ENCODE measurements at regions not wholly inside any gene's neighbourhood (a gene's known extent, or its start where the extent isn't known, plus 50 kb on each side); places are given as distances from the start of the nearest gene placed in this dataset.
"Not testable (repeated sequence)": the region's sequence is repeated elsewhere in the genome, so short reads cannot be mapped to it uniquely, and the experiment has no call there.

- no peak overlapping the region for H3K4me2 ChIP-seq (ENCODE audit: insufficient read depth, low read length)
- TF ChIP-seq, protein P1, sequence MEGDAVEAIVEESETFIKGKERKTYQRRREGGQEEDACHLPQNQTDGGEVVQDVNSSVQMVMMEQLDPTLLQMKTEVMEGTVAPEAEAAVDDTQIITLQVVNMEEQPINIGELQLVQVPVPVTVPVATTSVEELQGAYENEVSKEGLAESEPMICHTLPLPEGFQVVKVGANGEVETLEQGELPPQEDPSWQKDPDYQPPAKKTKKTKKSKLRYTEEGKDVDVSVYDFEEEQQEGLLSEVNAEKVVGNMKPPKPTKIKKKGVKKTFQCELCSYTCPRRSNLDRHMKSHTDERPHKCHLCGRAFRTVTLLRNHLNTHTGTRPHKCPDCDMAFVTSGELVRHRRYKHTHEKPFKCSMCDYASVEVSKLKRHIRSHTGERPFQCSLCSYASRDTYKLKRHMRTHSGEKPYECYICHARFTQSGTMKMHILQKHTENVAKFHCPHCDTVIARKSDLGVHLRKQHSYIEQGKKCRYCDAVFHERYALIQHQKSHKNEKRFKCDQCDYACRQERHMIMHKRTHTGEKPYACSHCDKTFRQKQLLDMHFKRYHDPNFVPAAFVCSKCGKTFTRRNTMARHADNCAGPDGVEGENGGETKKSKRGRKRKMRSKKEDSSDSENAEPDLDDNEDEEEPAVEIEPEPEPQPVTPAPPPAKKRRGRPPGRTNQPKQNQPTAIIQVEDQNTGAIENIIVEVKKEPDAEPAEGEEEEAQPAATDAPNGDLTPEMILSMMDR (IDR thresholded peaks at IDR 0.05; ENCODE audit: extremely low read depth, low read depth, low read length), result no peak
- peak; percentile 90 for DNase-seq (ENCODE audit: insufficient read length, low spot score, missing footprints)
Observed at GRCh38 chr6:139732451-139732850, 358.0 kb upstream of the CITED2 start.

GRCh38 chr6:139730340-139730974, 356.0 kb upstream of the CITED2 start:
- Histone ChIP-seq H3K4me2 (ENCODE audit: insufficient read depth, low read length) (no peak overlapping the region), H3K79me2 (ENCODE audit: insufficient read depth, low read length) (no peaks in the 10 kb centered on the region), H3K4me3 (ENCODE audit: insufficient read depth, low read length) (no peak overlapping the region), H3K36me3 (ENCODE audit: insufficient read depth, low read length) (no peaks in the 10 kb centered on the region), H2AFZ (ENCODE audit: low read length) (peak overlapping the region; percentile 39), H3K27me3 (ENCODE audit: insufficient read depth, low read length) (no peaks in the 10 kb centered on the region), H4K20me1 (ENCODE audit: insufficient read depth, low read length) (no peaks in the 10 kb centered on the region), H3K27ac (ENCODE audit: low read depth, low read length) (no peak overlapping the region), H3K9me3 (ENCODE audit: low read depth, low read length) (no peaks in the 10 kb centered on the region), H3K4me1 (ENCODE audit: insufficient read depth, low read length) (peaks cover 3% of the 10 kb centered on the region)
- no peak for DNase-seq (ENCODE audit: insufficient read length, low spot score, missing footprints)
- TF ChIP-seq, protein P1 (IDR thresholded peaks at IDR 0.05; ENCODE audit: extremely low read depth, low read depth, low read length), result no peak

More at GRCh38 chr6:139732451-139732850, 358.0 kb upstream of the CITED2 start:
- peak overlapping the region; percentile 47 for H2AFZ ChIP-seq (ENCODE audit: low read length)
- no peaks in the 10 kb centered on the region for H3K9me3 ChIP-seq (ENCODE audit: low read depth, low read length)
- no peak overlapping the region for H3K27ac ChIP-seq (ENCODE audit: low read depth, low read length)
- no peaks in the 10 kb centered on the region for H3K27me3 ChIP-seq (ENCODE audit: insufficient read depth, low read length)
- no peaks in the 10 kb centered on the region for H3K36me3 ChIP-seq (ENCODE audit: insufficient read depth, low read length)
- no peaks in the 10 kb centered on the region for H4K20me1 ChIP-seq (ENCODE audit: insufficient read depth, low read length)
- no peaks in the 10 kb centered on the region for H3K79me2 ChIP-seq (ENCODE audit: insufficient read depth, low read length)
- H3K4me1 ChIP-seq (ENCODE audit: insufficient read depth, low read length), result peaks cover 3% of the 10 kb centered on the region
- H3K4me3 ChIP-seq (ENCODE audit: insufficient read depth, low read length), result no peak overlapping the region

GRCh38 chr6:139728876-139729427, 354.5 kb upstream of the CITED2 start:
- Histone ChIP-seq H3K79me2 (ENCODE audit: insufficient read depth, low read length) (no peaks in the 10 kb centered on the region), H3K36me3 (ENCODE audit: insufficient read depth, low read length) (no peaks in the 10 kb centered on the region), H3K27me3 (ENCODE audit: insufficient read depth, low read length) (no peaks in the 10 kb centered on the region), H3K4me1 (ENCODE audit: insufficient read depth, low read length) (peaks cover 3% of the 10 kb centered on the region), H2AFZ (ENCODE audit: low read length) (peak overlapping the region; percentile 54), H3K27ac (ENCODE audit: low read depth, low read length) (no peak overlapping the region), H3K4me2 (ENCODE audit: insufficient read depth, low read length) (no peak overlapping the region), H3K9me3 (ENCODE audit: low read depth, low read length) (no peaks in the 10 kb centered on the region), H4K20me1 (ENCODE audit: insufficient read depth, low read length) (no peaks in the 10 kb centered on the region), H3K4me3 (ENCODE audit: insufficient read depth, low read length) (no peak overlapping the region)
- no peak for DNase-seq (ENCODE audit: insufficient read length, low spot score, missing footprints)
- TF ChIP-seq, protein P1 (IDR thresholded peaks at IDR 0.05; ENCODE audit: extremely low read depth, low read depth, low read length), result no peak

GRCh38 chr6:139726272-139726671, 351.8 kb upstream of the CITED2 start:
- H4K20me1 ChIP-seq (ENCODE audit: insufficient read depth, low read length); DNase-seq (ENCODE audit: insufficient read length, low spot score, missing footprints); H3K4me3 ChIP-seq (ENCODE audit: insufficient read depth, low read length); H3K27ac ChIP-seq (ENCODE audit: low read depth, low read length); H3K36me3 ChIP-seq (ENCODE audit: insufficient read depth, low read length); H3K27me3 ChIP-seq (ENCODE audit: insufficient read depth, low read length); H3K9me3 ChIP-seq (ENCODE audit: low read depth, low read length); H3K4me1 ChIP-seq (ENCODE audit: insufficient read depth, low read length); H3K79me2 ChIP-seq (ENCODE audit: insufficient read depth, low read length); H3K4me2 ChIP-seq (ENCODE audit: insufficient read depth, low read length); H2AFZ ChIP-seq (ENCODE audit: low read length): not testable (repeated sequence)
